ENCODE measurements at regions not wholly inside any gene's neighbourhood (a gene's known extent, or its start where the extent isn't known, plus 50 kb on each side); places are given as distances from the start of the nearest gene placed in this dataset.

DNA sequence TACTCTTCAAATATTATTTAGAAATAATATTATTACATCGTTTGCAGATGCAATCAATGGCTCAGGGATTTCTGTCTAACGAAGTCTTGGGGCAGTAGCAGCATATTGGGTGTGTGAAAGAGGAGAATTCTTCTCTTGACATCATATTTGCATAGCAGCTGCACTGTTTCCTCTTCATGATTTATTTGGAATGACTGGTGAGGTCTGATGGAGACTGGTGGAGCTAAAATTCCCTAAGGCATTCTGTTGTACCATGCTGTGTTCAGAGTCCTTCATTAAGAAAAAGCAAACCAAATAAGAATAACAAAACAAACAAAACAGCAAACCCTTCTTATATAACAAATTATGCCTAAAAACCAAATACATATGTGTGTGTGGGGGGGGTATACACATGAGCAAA is 177.6 kb downstream of the DIRAS2 start:
- TF ChIP-seq, protein P1, sequence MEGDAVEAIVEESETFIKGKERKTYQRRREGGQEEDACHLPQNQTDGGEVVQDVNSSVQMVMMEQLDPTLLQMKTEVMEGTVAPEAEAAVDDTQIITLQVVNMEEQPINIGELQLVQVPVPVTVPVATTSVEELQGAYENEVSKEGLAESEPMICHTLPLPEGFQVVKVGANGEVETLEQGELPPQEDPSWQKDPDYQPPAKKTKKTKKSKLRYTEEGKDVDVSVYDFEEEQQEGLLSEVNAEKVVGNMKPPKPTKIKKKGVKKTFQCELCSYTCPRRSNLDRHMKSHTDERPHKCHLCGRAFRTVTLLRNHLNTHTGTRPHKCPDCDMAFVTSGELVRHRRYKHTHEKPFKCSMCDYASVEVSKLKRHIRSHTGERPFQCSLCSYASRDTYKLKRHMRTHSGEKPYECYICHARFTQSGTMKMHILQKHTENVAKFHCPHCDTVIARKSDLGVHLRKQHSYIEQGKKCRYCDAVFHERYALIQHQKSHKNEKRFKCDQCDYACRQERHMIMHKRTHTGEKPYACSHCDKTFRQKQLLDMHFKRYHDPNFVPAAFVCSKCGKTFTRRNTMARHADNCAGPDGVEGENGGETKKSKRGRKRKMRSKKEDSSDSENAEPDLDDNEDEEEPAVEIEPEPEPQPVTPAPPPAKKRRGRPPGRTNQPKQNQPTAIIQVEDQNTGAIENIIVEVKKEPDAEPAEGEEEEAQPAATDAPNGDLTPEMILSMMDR (IDR thresholded peaks at IDR 0.05): no peak
- TF ChIP-seq POLR2AphosphoS5 (IDR thresholded peaks at IDR 0.05): no peak

Measured in breast epithelium (tissue), 3 donors.